Astrocyte (in vitro differentiated cells and primary cell): ENCODE measurements at regions not wholly inside any gene's neighbourhood (a gene's known extent, or its start where the extent isn't known, plus 50 kb on each side); places are given as distances from the start of the nearest gene placed in this dataset.
"Not testable (repeated sequence)": the region's sequence is repeated elsewhere in the genome, so short reads cannot be mapped to it uniquely, and the experiment has no call there.

ENCODE experiments used
- DNase-seq: peaks from one replicate; pipeline ENCODE4 v3.0.0-alpha.2; 2010; ENCODE audit warnings: low read depth
- FAIRE-seq: peaks from 2 replicates; lab custom pipeline; 2011; peaks lifted over from hg19 to GRCh38; lab: Jason Lieb, UNC
- H2AFZ ChIP-seq: 2 replicates; pipeline ENCODE4 v1.6.0; 2012; ENCODE audit warnings: low read depth, low read length, inconsistent platforms
- H3K27ac ChIP-seq: 2 replicates; pipeline ENCODE4 v1.5.1; 2011; ENCODE audit warnings: low read depth, low read length, inconsistent platforms
- H3K27me3 ChIP-seq: 2 replicates; pipeline ENCODE4 v1.6.0; 2011; ENCODE audit warnings: low read length, inconsistent platforms; ENCODE audit not compliant: insufficient read depth
- H3K36me3 ChIP-seq: 2 replicates; pipeline ENCODE4 v1.5.1; 2011; ENCODE audit warnings: low read length, inconsistent platforms; ENCODE audit not compliant: insufficient read depth
- H3K4me1 ChIP-seq: 2 replicates; pipeline ENCODE4 v1.5.1; 2011; ENCODE audit warnings: low read length, inconsistent platforms; ENCODE audit not compliant: insufficient read depth
- H3K4me2 ChIP-seq: 2 replicates; pipeline ENCODE4 v1.6.0; 2012; ENCODE audit warnings: low read length, inconsistent platforms
- H3K4me3 ChIP-seq: 2 replicates; pipeline ENCODE4 v1.5.1; 2011; ENCODE audit warnings: low read depth, mild to moderate bottlenecking, low read length, inconsistent platforms; ENCODE audit not compliant: insufficient read depth
- H3K79me2 ChIP-seq: 2 replicates; pipeline ENCODE4 v1.6.0; 2012; ENCODE audit warnings: mild to moderate bottlenecking, low read length, inconsistent platforms; ENCODE audit not compliant: insufficient read depth
- H3K9ac ChIP-seq: 2 replicates; pipeline ENCODE4 v1.6.0; 2012; ENCODE audit warnings: mild to moderate bottlenecking, low read length, inconsistent platforms
- H3K9me3 ChIP-seq: 2 replicates; pipeline ENCODE4 v1.5.1; 2012; ENCODE audit warnings: low read depth, mild to moderate bottlenecking, low read length, inconsistent platforms; ENCODE audit not compliant: insufficient read depth
- H4K20me1 ChIP-seq: 2 replicates; pipeline ENCODE4 v1.6.0; 2012; ENCODE audit warnings: low read length, inconsistent platforms; ENCODE audit not compliant: insufficient read depth
- H3K27ac Mint-ChIP-seq: one replicate; pipeline ENCODE4 v1.8.0; 2021; ENCODE audit warnings: mild to moderate bottlenecking, mixed read lengths; ENCODE audit not compliant: unreplicated experiment
- H3K27me3 Mint-ChIP-seq: one replicate; pipeline ENCODE4 v1.8.0; 2021; ENCODE audit warnings: low read depth, mixed read lengths; ENCODE audit not compliant: unreplicated experiment
- H3K36me3 Mint-ChIP-seq: one replicate; pipeline ENCODE4 v1.8.0; 2021; ENCODE audit warnings: low read depth, mixed read lengths; ENCODE audit not compliant: unreplicated experiment
- H3K4me1 Mint-ChIP-seq: one replicate; pipeline ENCODE4 v1.8.0; 2021; ENCODE audit warnings: low read depth, mixed read lengths; ENCODE audit not compliant: unreplicated experiment
- H3K4me3 Mint-ChIP-seq: one replicate; pipeline ENCODE4 v1.8.0; 2021; ENCODE audit warnings: mild to moderate bottlenecking, moderate library complexity, mixed read lengths; ENCODE audit not compliant: unreplicated experiment
- H3K9me3 Mint-ChIP-seq: one replicate; pipeline ENCODE4 v1.8.0; 2021; ENCODE audit warnings: mild to moderate bottlenecking, mixed read lengths; ENCODE audit not compliant: unreplicated experiment
- CTCF ChIP-seq: IDR thresholded peaks from 2 replicates; pipeline ENCODE4 v1.5.1; 2011; ENCODE audit warnings: low read depth, mild to moderate bottlenecking, inconsistent platforms, low read length, moderate library complexity; ENCODE audit not compliant: insufficient read depth
- EZH2 ChIP-seq: IDR thresholded peaks from 2 replicates; pipeline ENCODE4 v1.6.1; 2012; ENCODE audit warnings: mild to moderate bottlenecking, low read length, inconsistent platforms; ENCODE audit not compliant: insufficient read depth

GRCh38 chr22:47400701-47401591 is 638.5 kb downstream of the TBC1D22A start:
- H3K79me2 ChIP-seq, result no peaks in the 10 kb centered on the region
- H3K9me3 Mint-ChIP-seq, result peaks cover 29% of the 10 kb centered on the region

GRCh38 chr22:47400131-47400530 is 637.7 kb downstream of the TBC1D22A start:
- H3K36me3 ChIP-seq, H3K79me2 ChIP-seq, H3K27ac Mint-ChIP-seq, H3K27me3 ChIP-seq, DNase-seq, H3K9me3 ChIP-seq, H3K4me1 Mint-ChIP-seq, H3K4me1 ChIP-seq, H3K4me3 Mint-ChIP-seq, FAIRE-seq, H3K4me3 ChIP-seq, H3K27me3 Mint-ChIP-seq, H3K4me2 ChIP-seq, H3K9ac ChIP-seq, H3K36me3 Mint-ChIP-seq, H2AFZ ChIP-seq, H3K27ac ChIP-seq, H4K20me1 ChIP-seq: not testable (repeated sequence)
- peaks cover 28% of the 10 kb centered on the region for H3K9me3 Mint-ChIP-seq

More at GRCh38 chr22:47400701-47401591, 638.5 kb downstream of the TBC1D22A start:
- Histone ChIP-seq H3K27me3 (no peaks in the 10 kb centered on the region), H3K4me3 (no peak overlapping the region), H2AFZ (no peak overlapping the region), H3K36me3 (no peaks in the 10 kb centered on the region), H3K4me1 (no peaks in the 10 kb centered on the region), H3K9me3 (no peaks in the 10 kb centered on the region), H3K9ac (no peak overlapping the region), H3K27ac (no peak overlapping the region), H3K4me2 (no peak overlapping the region), H4K20me1 (no peaks in the 10 kb centered on the region)
- no peaks in the 10 kb centered on the region for H3K4me1 Mint-ChIP-seq
- H3K36me3 Mint-ChIP-seq, result no peaks in the 10 kb centered on the region
- DNase-seq (no peak), FAIRE-seq (no peak)
- H3K27ac Mint-ChIP-seq, result no peak overlapping the region
- H3K4me3 Mint-ChIP-seq, result no peak overlapping the region
- H3K27me3 Mint-ChIP-seq, result peaks cover 2% of the 10 kb centered on the region
- no peak for TF ChIP-seq CTCF
- TF ChIP-seq EZH2, result no peak

GRCh38 chr22:47398921-47399790 is 636.7 kb downstream of the TBC1D22A start:
- Histone ChIP-seq H2AFZ (no peak overlapping the region), H3K4me2 (no peak overlapping the region), H3K9ac (no peak overlapping the region), H3K79me2 (no peaks in the 10 kb centered on the region), H4K20me1 (no peaks in the 10 kb centered on the region), H3K27ac (no peak overlapping the region), H3K4me3 (no peak overlapping the region), H3K4me1 (no peaks in the 10 kb centered on the region), H3K27me3 (no peaks in the 10 kb centered on the region), H3K9me3 (no peaks in the 10 kb centered on the region), H3K36me3 (no peaks in the 10 kb centered on the region)
- Mint-ChIP-seq H3K27ac (no peak overlapping the region), H3K4me3 (no peak overlapping the region), H3K9me3 (peaks cover 28% of the 10 kb centered on the region), H3K4me1 (no peaks in the 10 kb centered on the region), H3K27me3 (peaks cover 2% of the 10 kb centered on the region), H3K36me3 (no peaks in the 10 kb centered on the region)
- DNase-seq, result no peak
- TF ChIP-seq EZH2, result no peak
- no peak for TF ChIP-seq CTCF
- no peak for FAIRE-seq
